ENCODE measurements at regions not wholly inside any gene's neighbourhood (a gene's known extent, or its start where the extent isn't known, plus 50 kb on each side); places are given as distances from the start of the nearest gene placed in this dataset.

GRCh38 chr9:106668534-106668933 is 194.4 kb upstream of the ZNF462 start:
- Histone ChIP-seq H3K79me2 (ENCODE audit: low read length) (no peaks in the 10 kb centered on the region), H3K27me3 (ENCODE audit: low read length) (no peaks in the 10 kb centered on the region), H3K9me3 (ENCODE audit: low read length) (no peaks in the 10 kb centered on the region), H3K4me2 (ENCODE audit: low read depth, low read length, poor library complexity, severe bottlenecking) (no peak overlapping the region), H3K9ac (ENCODE audit: low read length) (no peak overlapping the region), H2AFZ (ENCODE audit: low read length) (no peak overlapping the region), H3K4me1 (ENCODE audit: low read length) (no peaks in the 10 kb centered on the region), H4K20me1 (ENCODE audit: insufficient read depth, low read depth, low read length) (no peaks in the 10 kb centered on the region), H3K9me2 (replicated peaks; ENCODE audit: insufficient read depth, low read length) (no peaks in the 10 kb centered on the region), H3K27ac (ENCODE audit: low read length) (no peak overlapping the region), H3K4me3 (ENCODE audit: low read length) (no peak overlapping the region), H3K36me3 (ENCODE audit: insufficient read depth, low read length) (no peaks in the 10 kb centered on the region)
- DNase-seq: no peak

- no peak overlapping the region for H3K9ac ChIP-seq (ENCODE audit: low read length)
- no peaks in the 10 kb centered on the region for H3K36me3 ChIP-seq (ENCODE audit: insufficient read depth, low read length)
- no peaks in the 10 kb centered on the region for H3K79me2 ChIP-seq (ENCODE audit: low read length)
- no peaks in the 10 kb centered on the region for H3K4me1 ChIP-seq (ENCODE audit: low read length)
- no peaks in the 10 kb centered on the region for H3K9me2 ChIP-seq (replicated peaks; ENCODE audit: insufficient read depth, low read length)
- H2AFZ ChIP-seq (ENCODE audit: low read length): no peak overlapping the region
- no peak overlapping the region for H3K27ac ChIP-seq (ENCODE audit: low read length)
- H4K20me1 ChIP-seq (ENCODE audit: insufficient read depth, low read depth, low read length): no peaks in the 10 kb centered on the region
- DNase-seq: no peak
- no peaks in the 10 kb centered on the region for H3K9me3 ChIP-seq (ENCODE audit: low read length)
- H3K27me3 ChIP-seq (ENCODE audit: low read length): no peaks in the 10 kb centered on the region
- H3K4me2 ChIP-seq (ENCODE audit: low read depth, low read length, poor library complexity, severe bottlenecking): no peak overlapping the region
- no peak overlapping the region for H3K4me3 ChIP-seq (ENCODE audit: low read length)
Measured at GRCh38 chr9:106669835-106670234, 193.1 kb upstream of the ZNF462 start.

GRCh38 chr9:106670418-106670817 is 192.5 kb upstream of the ZNF462 start:
- DNase-seq: no peak
- Histone ChIP-seq H3K36me3 (ENCODE audit: insufficient read depth, low read length) (no peaks in the 10 kb centered on the region), H3K9me2 (replicated peaks; ENCODE audit: insufficient read depth, low read length) (no peaks in the 10 kb centered on the region), H2AFZ (ENCODE audit: low read length) (no peak overlapping the region), H3K4me2 (ENCODE audit: low read depth, low read length, poor library complexity, severe bottlenecking) (no peak overlapping the region), H3K4me1 (ENCODE audit: low read length) (no peaks in the 10 kb centered on the region), H3K27me3 (ENCODE audit: low read length) (no peaks in the 10 kb centered on the region), H3K79me2 (ENCODE audit: low read length) (no peaks in the 10 kb centered on the region), H3K4me3 (ENCODE audit: low read length) (no peak overlapping the region), H3K27ac (ENCODE audit: low read length) (no peak overlapping the region), H4K20me1 (ENCODE audit: insufficient read depth, low read depth, low read length) (no peaks in the 10 kb centered on the region), H3K9me3 (ENCODE audit: low read length) (no peaks in the 10 kb centered on the region), H3K9ac (ENCODE audit: low read length) (no peak overlapping the region)

GRCh38 chr9:106675780-106676179 is 187.2 kb upstream of the ZNF462 start:
- Histone ChIP-seq H3K9me2 (replicated peaks; ENCODE audit: insufficient read depth, low read length) (no peaks in the 10 kb centered on the region), H4K20me1 (ENCODE audit: insufficient read depth, low read depth, low read length) (no peaks in the 10 kb centered on the region), H3K36me3 (ENCODE audit: insufficient read depth, low read length) (no peaks in the 10 kb centered on the region), H3K27me3 (ENCODE audit: low read length) (no peaks in the 10 kb centered on the region), H3K9ac (ENCODE audit: low read length) (no peak overlapping the region), H3K27ac (ENCODE audit: low read length) (no peak overlapping the region), H2AFZ (ENCODE audit: low read length) (no peak overlapping the region), H3K79me2 (ENCODE audit: low read length) (no peaks in the 10 kb centered on the region), H3K4me3 (ENCODE audit: low read length) (no peak overlapping the region), H3K4me1 (ENCODE audit: low read length) (no peaks in the 10 kb centered on the region), H3K9me3 (ENCODE audit: low read length) (no peaks in the 10 kb centered on the region), H3K4me2 (ENCODE audit: low read depth, low read length, poor library complexity, severe bottlenecking) (no peak overlapping the region)
- DNase-seq: no peak

GRCh38 chr9:106677374-106677773 is 185.6 kb upstream of the ZNF462 start:
- DNase-seq: no peak
- Histone ChIP-seq H3K4me3 (ENCODE audit: low read length) (no peak overlapping the region), H3K79me2 (ENCODE audit: low read length) (no peaks in the 10 kb centered on the region), H3K36me3 (ENCODE audit: insufficient read depth, low read length) (no peaks in the 10 kb centered on the region), H3K9me2 (replicated peaks; ENCODE audit: insufficient read depth, low read length) (no peaks in the 10 kb centered on the region), H3K9me3 (ENCODE audit: low read length) (no peaks in the 10 kb centered on the region), H4K20me1 (ENCODE audit: insufficient read depth, low read depth, low read length) (no peaks in the 10 kb centered on the region), H2AFZ (ENCODE audit: low read length) (no peak overlapping the region), H3K4me2 (ENCODE audit: low read depth, low read length, poor library complexity, severe bottlenecking) (no peak overlapping the region), H3K4me1 (ENCODE audit: low read length) (no peaks in the 10 kb centered on the region), H3K27ac (ENCODE audit: low read length) (no peak overlapping the region), H3K9ac (ENCODE audit: low read length) (no peak overlapping the region), H3K27me3 (ENCODE audit: low read length) (no peaks in the 10 kb centered on the region)

- Histone ChIP-seq H3K9ac (ENCODE audit: low read length) (no peak overlapping the region), H3K27me3 (ENCODE audit: low read length) (no peaks in the 10 kb centered on the region), H3K4me2 (ENCODE audit: low read depth, low read length, poor library complexity, severe bottlenecking) (no peak overlapping the region), H3K79me2 (ENCODE audit: low read length) (no peaks in the 10 kb centered on the region), H2AFZ (ENCODE audit: low read length) (no peak overlapping the region), H3K36me3 (ENCODE audit: insufficient read depth, low read length) (no peaks in the 10 kb centered on the region), H3K9me2 (replicated peaks; ENCODE audit: insufficient read depth, low read length) (no peaks in the 10 kb centered on the region), H3K9me3 (ENCODE audit: low read length) (no peaks in the 10 kb centered on the region), H3K27ac (ENCODE audit: low read length) (no peak overlapping the region), H3K4me3 (ENCODE audit: low read length) (no peak overlapping the region), H3K4me1 (ENCODE audit: low read length) (no peaks in the 10 kb centered on the region), H4K20me1 (ENCODE audit: insufficient read depth, low read depth, low read length) (no peaks in the 10 kb centered on the region)
- DNase-seq: no peak
Measured at GRCh38 chr9:106677830-106678229, 185.1 kb upstream of the ZNF462 start.

GRCh38 chr9:106678273-106678672 is 184.7 kb upstream of the ZNF462 start:
- DNase-seq: no peak
- H3K4me2 ChIP-seq (ENCODE audit: low read depth, low read length, poor library complexity, severe bottlenecking): no peak overlapping the region
- no peaks in the 10 kb centered on the region for H4K20me1 ChIP-seq (ENCODE audit: insufficient read depth, low read depth, low read length)
- no peak overlapping the region for H2AFZ ChIP-seq (ENCODE audit: low read length)
- no peaks in the 10 kb centered on the region for H3K9me2 ChIP-seq (replicated peaks; ENCODE audit: insufficient read depth, low read length)
- no peaks in the 10 kb centered on the region for H3K4me1 ChIP-seq (ENCODE audit: low read length)
- no peaks in the 10 kb centered on the region for H3K9me3 ChIP-seq (ENCODE audit: low read length)
- H3K9ac ChIP-seq (ENCODE audit: low read length): no peak overlapping the region
- no peaks in the 10 kb centered on the region for H3K27me3 ChIP-seq (ENCODE audit: low read length)
- H3K27ac ChIP-seq (ENCODE audit: low read length): no peak overlapping the region
- no peaks in the 10 kb centered on the region for H3K79me2 ChIP-seq (ENCODE audit: low read length)
- no peaks in the 10 kb centered on the region for H3K36me3 ChIP-seq (ENCODE audit: insufficient read depth, low read length)
- no peak overlapping the region for H3K4me3 ChIP-seq (ENCODE audit: low read length)

GRCh38 chr9:106682420-106682819 is 180.5 kb upstream of the ZNF462 start:
- Histone ChIP-seq H4K20me1 (ENCODE audit: insufficient read depth, low read depth, low read length) (no peaks in the 10 kb centered on the region), H3K4me1 (ENCODE audit: low read length) (no peaks in the 10 kb centered on the region), H3K79me2 (ENCODE audit: low read length) (no peaks in the 10 kb centered on the region), H3K36me3 (ENCODE audit: insufficient read depth, low read length) (no peaks in the 10 kb centered on the region), H3K9ac (ENCODE audit: low read length) (no peak overlapping the region), H3K27me3 (ENCODE audit: low read length) (no peaks in the 10 kb centered on the region), H2AFZ (ENCODE audit: low read length) (no peak overlapping the region), H3K4me2 (ENCODE audit: low read depth, low read length, poor library complexity, severe bottlenecking) (no peak overlapping the region), H3K9me2 (replicated peaks; ENCODE audit: insufficient read depth, low read length) (no peaks in the 10 kb centered on the region), H3K9me3 (ENCODE audit: low read length) (no peaks in the 10 kb centered on the region), H3K27ac (ENCODE audit: low read length) (no peak overlapping the region), H3K4me3 (ENCODE audit: low read length) (no peak overlapping the region)
- no peak for DNase-seq

GRCh38 chr9:106683454-106683853 is 179.5 kb upstream of the ZNF462 start:
- H3K4me1 ChIP-seq (ENCODE audit: low read length): no peaks in the 10 kb centered on the region
- no peaks in the 10 kb centered on the region for H3K9me3 ChIP-seq (ENCODE audit: low read length)
- no peaks in the 10 kb centered on the region for H3K79me2 ChIP-seq (ENCODE audit: low read length)
- no peaks in the 10 kb centered on the region for H3K9me2 ChIP-seq (replicated peaks; ENCODE audit: insufficient read depth, low read length)
- no peak overlapping the region for H3K9ac ChIP-seq (ENCODE audit: low read length)
- no peak overlapping the region for H3K27ac ChIP-seq (ENCODE audit: low read length)
- no peaks in the 10 kb centered on the region for H3K36me3 ChIP-seq (ENCODE audit: insufficient read depth, low read length)
- no peaks in the 10 kb centered on the region for H4K20me1 ChIP-seq (ENCODE audit: insufficient read depth, low read depth, low read length)
- H2AFZ ChIP-seq (ENCODE audit: low read length): no peak overlapping the region
- no peak overlapping the region for H3K4me2 ChIP-seq (ENCODE audit: low read depth, low read length, poor library complexity, severe bottlenecking)
- no peak for DNase-seq
- H3K4me3 ChIP-seq (ENCODE audit: low read length): no peak overlapping the region
- no peaks in the 10 kb centered on the region for H3K27me3 ChIP-seq (ENCODE audit: low read length)

All from Karpas-422 (cell line).